ENCODE measurements at regions not wholly inside any gene's neighbourhood (a gene's known extent, or its start where the extent isn't known, plus 50 kb on each side); places are given as distances from the start of the nearest gene placed in this dataset.

DNA sequence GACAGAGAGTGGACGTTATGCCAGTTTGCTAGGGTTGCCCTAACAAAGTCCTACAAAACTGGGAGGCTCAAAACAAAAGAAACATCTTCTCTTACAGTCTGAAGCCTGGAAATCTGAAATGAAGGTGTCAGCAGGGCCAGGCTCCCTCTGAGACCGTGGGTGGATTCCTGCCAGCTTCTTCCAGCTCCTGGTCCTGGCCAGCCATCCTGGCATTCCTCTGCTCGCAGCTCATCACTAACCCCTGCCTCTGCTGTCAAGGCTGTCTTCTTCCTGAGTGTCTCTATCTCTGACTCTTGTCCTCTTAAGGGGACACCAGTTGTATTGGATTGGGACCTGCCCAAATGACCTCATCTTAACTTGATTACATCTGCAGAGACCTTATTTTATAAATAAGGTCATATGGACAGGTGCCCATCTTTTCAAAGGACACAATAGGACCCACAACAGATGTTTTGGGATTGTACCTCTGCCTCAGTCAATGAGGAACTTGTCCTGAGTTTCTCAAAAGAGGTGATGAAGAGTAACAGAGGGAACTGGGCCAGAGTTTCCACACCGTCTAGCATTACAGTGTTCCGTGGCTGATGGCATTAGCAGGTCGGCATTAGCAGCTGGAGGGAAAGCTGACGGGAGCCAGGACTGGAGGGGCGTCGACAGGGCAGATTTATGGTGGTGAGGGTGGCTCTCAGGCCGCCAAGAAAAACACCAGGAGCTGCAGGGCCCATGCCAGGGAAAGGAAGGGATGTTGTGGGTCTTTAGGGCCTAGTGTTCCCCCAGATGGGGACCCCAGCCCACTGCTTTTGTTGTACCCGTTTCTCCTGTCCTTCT is 157.3 kb downstream of the TBXT start:
- DNase-seq (ENCODE audit: low read depth in 2 of 2) = no peak

GRCh38 chr6:166009385-166010031 is 158.1 kb downstream of the TBXT start:
- no peak for DNase-seq (ENCODE audit: low read depth in 2 of 2)

- no peak for DNase-seq (ENCODE audit: low read depth in 2 of 2)
Measured at GRCh38 chr6:166008441-166009369, 158.9 kb downstream of the TBXT start.

- no peak for DNase-seq (ENCODE audit: low read depth in 2 of 2)
Measured at GRCh38 chr6:166007349-166008263, 160.0 kb downstream of the TBXT start.

- DNase-seq (ENCODE audit: low read depth in 2 of 2) = no peak
Measured at GRCh38 chr6:166006900-166007301, 160.8 kb downstream of the TBXT start.

GRCh38 chr6:166005944-166006899 is 161.4 kb downstream of the TBXT start:
- DNase-seq (ENCODE audit: low read depth in 2 of 2) = no peak

GRCh38 chr6:166005401-166005943 is 162.2 kb downstream of the TBXT start:
- DNase-seq (ENCODE audit: low read depth in 2 of 2) = no peak

GRCh38 chr6:166004876-166005275 is 162.8 kb downstream of the TBXT start:
- DNase-seq (ENCODE audit: low read depth in 2 of 2) = no peak

DNA sequence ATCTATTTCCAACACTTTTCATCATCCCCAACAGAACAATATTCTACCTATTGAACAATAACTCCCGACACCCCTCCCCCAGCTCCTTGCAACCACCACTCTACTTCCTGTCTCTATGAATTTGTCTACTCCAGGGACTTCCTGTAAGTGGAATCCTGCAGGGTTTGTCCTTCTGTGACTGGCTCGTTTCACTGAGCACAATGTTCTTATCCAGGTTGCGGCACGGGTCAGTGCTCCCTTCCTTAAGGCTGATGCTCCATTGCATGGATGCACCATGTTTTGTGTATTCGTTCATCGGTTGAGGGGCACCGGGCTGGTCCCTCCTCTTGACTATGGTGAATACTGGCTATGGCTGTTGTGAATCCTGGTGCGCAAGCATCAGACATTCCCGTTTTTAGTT is 163.2 kb downstream of the TBXT start:
- DNase-seq (ENCODE audit: low read depth in 2 of 2) = no peak

DNA sequence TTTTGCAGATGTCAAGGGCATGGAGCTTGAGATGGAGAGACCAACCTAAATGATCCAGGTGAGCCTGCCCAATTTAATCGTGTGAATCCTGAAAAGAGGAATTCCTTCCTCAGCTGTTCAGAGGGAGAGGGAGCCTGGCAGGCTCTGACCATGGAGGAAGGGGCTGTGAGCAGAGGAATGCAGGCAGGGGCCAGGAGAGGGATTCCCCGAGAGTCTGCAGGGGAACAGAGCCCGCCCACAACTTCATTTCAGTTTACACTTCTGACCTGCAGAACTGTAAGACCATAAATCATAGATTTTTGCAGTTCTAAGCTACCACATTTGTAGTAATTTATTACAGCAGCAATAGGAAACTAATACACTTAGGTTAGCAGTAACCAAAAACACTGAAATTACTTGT is 164.1 kb downstream of the TBXT start:
- DNase-seq (ENCODE audit: low read depth in 2 of 2) = no peak

DNA sequence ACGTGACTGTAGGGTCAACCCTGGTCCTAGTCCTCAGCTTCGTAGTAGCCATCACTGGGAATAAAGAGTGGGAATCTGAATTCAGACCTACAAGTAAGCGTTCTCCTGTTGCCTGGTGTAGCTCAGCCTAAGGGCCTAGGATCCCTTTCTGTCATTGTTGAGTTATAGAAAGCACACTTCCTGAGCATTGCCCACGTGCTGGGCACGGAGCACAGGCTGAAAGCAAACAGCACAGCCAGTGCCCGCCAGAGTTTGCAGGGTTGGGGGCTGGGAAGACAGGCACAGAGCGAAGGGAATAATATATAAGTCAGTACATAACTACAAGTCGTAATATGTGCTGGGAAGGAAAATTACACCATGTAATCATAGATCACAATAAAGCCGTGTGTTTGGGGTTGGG is 166.3 kb downstream of the TBXT start:
- no peak for DNase-seq (ENCODE audit: low read depth in 2 of 2)

- DNase-seq (ENCODE audit: low read depth in 2 of 2) = no peak
Measured at GRCh38 chr6:165999279-165999678, 168.4 kb downstream of the TBXT start.

GRCh38 chr6:165998072-165998471 is 169.6 kb downstream of the TBXT start:
- DNase-seq (ENCODE audit: low read depth in 2 of 2) = no peak

- DNase-seq (ENCODE audit: low read depth in 2 of 2) = no peak
Measured at GRCh38 chr6:165991341-165991740, 176.3 kb downstream of the TBXT start.

DNA sequence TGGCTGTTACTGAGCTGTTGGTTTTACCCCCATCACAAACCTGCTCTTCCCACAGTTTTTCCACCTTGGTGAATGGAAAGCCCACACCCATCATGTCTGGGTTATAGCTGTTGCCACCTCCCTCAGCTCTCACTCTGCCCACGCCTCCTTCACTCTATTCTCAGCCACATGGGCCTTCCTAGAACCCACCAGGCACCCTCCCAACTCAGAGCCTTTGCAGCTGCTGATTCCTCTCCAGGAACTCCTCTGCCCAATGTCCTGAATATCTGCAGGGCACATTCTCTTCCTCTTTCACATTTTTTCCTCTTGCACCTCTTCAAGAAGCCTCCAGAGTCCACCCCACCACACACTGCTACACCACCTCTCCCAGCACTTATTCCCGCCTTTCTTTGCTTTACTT is 177.4 kb downstream of the TBXT start:
- no peak for DNase-seq (ENCODE audit: low read depth in 2 of 2)

DNA sequence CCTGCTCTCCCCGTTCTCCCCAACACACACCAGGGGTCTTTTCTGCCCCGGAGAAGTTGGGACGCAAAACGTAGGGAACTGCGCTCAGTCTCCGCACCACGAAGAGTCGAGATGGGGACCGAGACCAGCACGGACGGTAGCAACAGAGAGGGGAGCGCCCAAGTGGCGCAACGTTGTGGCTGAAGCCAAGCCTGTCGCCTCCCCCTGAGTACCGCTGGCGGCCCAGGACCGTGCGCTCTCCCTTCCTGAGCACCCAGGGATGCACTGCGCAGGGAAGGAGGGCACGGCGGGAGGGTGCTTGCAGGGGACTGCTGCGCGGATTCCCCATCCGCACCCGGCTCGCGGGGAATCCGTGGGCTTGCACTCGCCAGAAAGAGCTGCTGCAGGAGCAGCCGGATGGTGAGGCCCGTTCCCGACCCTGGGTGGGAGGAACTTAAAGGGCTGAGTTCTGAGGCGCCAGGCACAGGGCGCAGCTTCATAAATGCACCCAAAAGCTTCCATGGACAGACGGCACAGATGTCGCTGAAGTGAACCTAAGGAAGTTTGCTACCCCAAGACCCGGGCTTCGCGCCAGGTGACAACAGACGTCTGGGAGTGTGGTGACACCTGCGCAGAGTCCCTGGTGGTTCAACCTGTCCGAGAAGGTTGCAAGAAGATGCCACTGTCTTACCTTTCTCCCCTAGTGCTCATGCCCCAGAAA is 178.7 kb downstream of the TBXT start:
- no peak for DNase-seq (ENCODE audit: low read depth in 2 of 2)

GRCh38 chr6:165988302-165988756 is 179.3 kb downstream of the TBXT start:
- no peak for DNase-seq (ENCODE audit: low read depth in 2 of 2)

DNA sequence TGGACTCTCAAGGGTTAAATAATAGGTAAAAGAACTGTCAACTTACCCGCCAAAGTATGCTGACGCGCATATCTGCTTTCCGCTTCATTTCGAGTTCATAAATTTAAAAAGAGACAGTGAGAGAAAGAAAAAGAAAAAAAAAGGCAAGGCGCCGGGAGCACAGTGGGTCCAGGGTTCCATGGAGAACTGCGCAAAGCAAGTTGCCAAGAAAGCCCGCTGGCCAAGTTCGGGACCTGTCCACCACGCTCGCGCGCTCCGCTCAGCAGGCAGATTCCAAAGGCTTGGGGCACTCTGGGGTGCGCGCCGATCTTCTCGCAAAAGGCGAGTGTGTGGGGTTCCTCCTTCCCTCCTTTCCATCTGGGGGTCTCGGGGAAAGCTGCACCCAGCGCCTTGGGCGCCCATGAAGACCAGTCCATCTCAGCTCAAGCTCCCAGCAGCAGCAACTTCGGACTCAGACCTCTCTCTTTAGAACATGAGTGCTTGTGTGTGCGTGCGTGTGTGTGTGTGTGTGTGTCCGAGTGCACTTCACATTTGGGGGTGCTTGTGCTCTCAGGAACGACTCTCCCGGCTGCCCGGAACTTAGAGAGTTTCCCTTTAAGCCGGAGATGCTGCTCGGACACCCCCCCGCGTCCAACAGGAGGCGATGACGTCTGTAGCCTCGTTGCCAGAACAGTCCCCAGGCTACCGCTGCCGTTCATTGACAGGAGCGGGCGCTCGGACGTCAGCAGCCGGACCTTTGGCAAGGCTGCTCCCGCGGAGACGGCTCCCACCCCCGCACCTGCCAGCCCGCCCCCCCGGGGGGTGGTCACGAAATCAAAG is 180.0 kb downstream of the TBXT start:
- DNase-seq (ENCODE audit: low read depth in 2 of 2) = no peak

All from stimulated activated CD8-positive, alpha-beta memory T cell treated with anti-CD3 and anti-CD28 coated beads, Interleukin-2, amount 100 ng/mL, for 1 hour (primary cell).